ENCODE measurements at regions not wholly inside any gene's neighbourhood (a gene's known extent, or its start where the extent isn't known, plus 50 kb on each side); places are given as distances from the start of the nearest gene placed in this dataset.

DNA sequence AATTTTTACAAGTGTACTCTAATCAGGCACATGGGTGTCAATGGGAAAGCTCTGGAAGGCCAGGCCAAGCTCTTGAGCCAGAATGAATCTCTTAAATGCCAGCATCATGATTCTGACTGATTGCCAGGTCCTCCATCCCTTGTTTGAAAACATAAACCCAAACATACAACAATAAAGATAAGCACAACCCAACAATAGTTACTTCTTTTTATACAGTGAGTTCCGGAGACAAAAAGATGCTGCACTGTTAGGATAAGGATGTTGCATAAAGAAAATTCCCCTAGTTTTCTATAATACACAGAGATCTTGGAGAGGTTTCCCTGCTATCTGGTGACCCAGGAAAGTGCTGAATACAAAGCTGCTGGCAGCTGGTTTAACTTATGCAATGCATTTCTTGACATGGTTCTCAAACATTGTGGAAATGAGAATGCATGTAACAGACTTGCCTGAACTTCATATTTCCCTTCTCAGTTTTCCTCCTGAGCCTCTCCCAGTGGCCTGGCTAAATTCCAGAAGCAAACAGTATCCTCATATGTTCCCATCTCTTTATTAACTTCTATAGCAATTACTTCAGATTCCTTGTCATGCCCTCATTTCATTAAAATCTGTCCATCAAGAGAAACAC, 180.1 kb upstream of the PRICKLE2 start:
- no peaks in the 10 kb centered on the region for H3K9me3 ChIP-seq (ENCODE audit: insufficient read depth, low read length)
- H3K36me3 ChIP-seq (ENCODE audit: insufficient read depth, insufficient read length, low read length): no peaks in the 10 kb centered on the region
- H3K4me3 ChIP-seq (ENCODE audit: insufficient read length, low read depth): no peak overlapping the region
- H3K9ac ChIP-seq (ENCODE audit: insufficient read length, low read depth): no peak overlapping the region
- no peaks in the 10 kb centered on the region for H3K4me1 ChIP-seq (ENCODE audit: insufficient read depth, insufficient read length)
- no peak for TF ChIP-seq YY1 (IDR thresholded peaks at IDR 0.05; ENCODE audit: insufficient read depth, insufficient read length)
- no peak for TF ChIP-seq ZNF274 (IDR thresholded peaks at IDR 0.05; ENCODE audit: low read depth, low read length)
- no peak for TF ChIP-seq SUZ12 (IDR thresholded peaks at IDR 0.05; ENCODE audit: extremely low read depth, insufficient read depth, insufficient read length)
- H3K27me3 ChIP-seq (ENCODE audit: insufficient read depth, insufficient read length): no peaks in the 10 kb centered on the region
- DNase-seq (ENCODE audit: low read depth, low spot score): no peak

DNA sequence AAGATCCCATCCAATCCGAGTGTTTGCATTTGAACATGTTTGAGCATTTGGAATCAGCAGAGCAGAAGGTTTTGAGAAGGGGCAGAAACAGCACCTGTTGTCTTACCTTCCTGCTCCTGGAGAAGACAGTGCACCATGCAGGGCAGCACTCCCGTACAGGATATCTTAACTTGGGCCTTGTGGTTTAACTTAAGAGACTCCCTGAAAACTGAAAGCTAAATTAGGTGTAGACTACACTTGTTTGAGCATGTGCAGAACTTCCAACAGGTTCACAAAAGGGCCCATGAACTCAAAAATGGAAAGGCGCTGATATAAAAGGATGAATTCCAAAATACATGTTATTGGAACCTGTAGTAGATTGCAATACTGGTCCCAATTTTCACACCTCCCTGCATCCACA, 175.4 kb upstream of the PRICKLE2 start:
- Histone ChIP-seq H3K4me1 (ENCODE audit: insufficient read depth, insufficient read length) (peaks cover 3% of the 10 kb centered on the region), H3K9ac (ENCODE audit: insufficient read length, low read depth) (no peak overlapping the region), H3K27me3 (ENCODE audit: insufficient read depth, insufficient read length) (no peaks in the 10 kb centered on the region), H3K9me3 (ENCODE audit: insufficient read depth, low read length) (no peaks in the 10 kb centered on the region), H3K4me3 (ENCODE audit: insufficient read length, low read depth) (no peak overlapping the region), H3K36me3 (ENCODE audit: insufficient read depth, insufficient read length, low read length) (no peaks in the 10 kb centered on the region)
- TF ChIP-seq ZNF274 (IDR thresholded peaks at IDR 0.05; ENCODE audit: low read depth, low read length) (no peak), SUZ12 (IDR thresholded peaks at IDR 0.05; ENCODE audit: extremely low read depth, insufficient read depth, insufficient read length) (no peak), YY1 (IDR thresholded peaks at IDR 0.05; ENCODE audit: insufficient read depth, insufficient read length) (no peak)
- no peak for DNase-seq (ENCODE audit: low read depth, low spot score)

DNA sequence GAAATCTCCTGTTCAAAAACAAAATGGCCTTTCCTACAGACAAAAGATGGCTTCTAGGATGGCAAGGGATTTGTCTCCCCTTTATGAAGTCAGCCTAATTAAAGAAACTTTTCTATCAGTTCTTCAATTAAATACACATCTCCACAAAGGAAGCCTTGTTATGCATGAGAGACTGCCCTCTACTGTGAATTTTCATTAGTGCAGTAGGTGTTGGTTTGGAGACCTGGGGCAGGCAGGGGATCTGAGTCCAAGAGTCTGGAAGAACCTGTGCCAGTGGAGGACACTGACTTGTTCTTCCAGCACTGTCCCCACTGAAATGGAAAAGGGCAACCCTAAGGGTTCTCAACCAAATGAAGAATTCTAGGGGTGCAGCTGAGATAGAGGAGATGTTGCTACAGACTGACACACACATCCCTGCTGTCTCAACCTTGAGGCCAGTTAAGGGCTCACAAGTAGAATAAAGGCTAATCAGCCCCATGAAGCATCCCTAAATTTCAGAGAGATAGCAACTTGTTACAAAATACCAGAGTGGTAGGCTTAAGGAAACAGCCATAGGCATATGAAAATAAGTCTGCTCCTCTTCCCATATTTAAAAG, 174.0 kb upstream of the PRICKLE2 start:
- H3K4me1 ChIP-seq (ENCODE audit: insufficient read depth, insufficient read length): peaks cover 3% of the 10 kb centered on the region
- H3K9ac ChIP-seq (ENCODE audit: insufficient read length, low read depth): no peak overlapping the region
- peak; percentile 55 for DNase-seq (ENCODE audit: low read depth, low spot score)
- TF ChIP-seq SUZ12 (IDR thresholded peaks at IDR 0.05; ENCODE audit: extremely low read depth, insufficient read depth, insufficient read length): no peak
- no peak for TF ChIP-seq ZNF274 (IDR thresholded peaks at IDR 0.05; ENCODE audit: low read depth, low read length)
- no peak for TF ChIP-seq YY1 (IDR thresholded peaks at IDR 0.05; ENCODE audit: insufficient read depth, insufficient read length)
- H3K36me3 ChIP-seq (ENCODE audit: insufficient read depth, insufficient read length, low read length): no peaks in the 10 kb centered on the region
- no peaks in the 10 kb centered on the region for H3K9me3 ChIP-seq (ENCODE audit: insufficient read depth, low read length)
- no peaks in the 10 kb centered on the region for H3K27me3 ChIP-seq (ENCODE audit: insufficient read depth, insufficient read length)
- no peak overlapping the region for H3K4me3 ChIP-seq (ENCODE audit: insufficient read length, low read depth)

DNA sequence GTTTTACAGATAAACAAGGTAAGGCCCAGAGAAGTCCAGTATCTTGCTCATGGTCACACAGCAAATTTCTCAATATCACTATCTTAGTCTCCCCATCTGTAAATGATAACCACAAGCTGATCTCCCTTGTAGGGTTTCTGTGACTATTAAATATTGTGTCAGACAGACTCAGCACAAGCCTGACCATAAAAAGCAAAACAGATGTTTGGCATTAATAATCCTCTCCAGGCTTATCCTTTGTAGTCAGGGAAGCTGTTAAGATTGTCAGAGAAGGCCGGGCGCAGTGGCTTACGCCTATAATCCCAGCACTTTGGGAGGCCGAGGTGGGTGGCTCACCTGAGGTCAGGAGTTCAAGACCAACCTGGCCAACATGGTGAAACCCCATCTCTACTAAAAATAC, 173.2 kb upstream of the PRICKLE2 start:
- Histone ChIP-seq H3K9me3 (ENCODE audit: insufficient read depth, low read length) (no peaks in the 10 kb centered on the region), H3K9ac (ENCODE audit: insufficient read length, low read depth) (no peak overlapping the region), H3K4me1 (ENCODE audit: insufficient read depth, insufficient read length) (peaks cover 3% of the 10 kb centered on the region), H3K27me3 (ENCODE audit: insufficient read depth, insufficient read length) (no peaks in the 10 kb centered on the region), H3K4me3 (ENCODE audit: insufficient read length, low read depth) (no peak overlapping the region), H3K36me3 (ENCODE audit: insufficient read depth, insufficient read length, low read length) (no peaks in the 10 kb centered on the region)
- no peak for DNase-seq (ENCODE audit: low read depth, low spot score)
- TF ChIP-seq ZNF274 (IDR thresholded peaks at IDR 0.05; ENCODE audit: low read depth, low read length): no peak
- TF ChIP-seq YY1 (IDR thresholded peaks at IDR 0.05; ENCODE audit: insufficient read depth, insufficient read length): no peak
- no peak for TF ChIP-seq SUZ12 (IDR thresholded peaks at IDR 0.05; ENCODE audit: extremely low read depth, insufficient read depth, insufficient read length)

DNA sequence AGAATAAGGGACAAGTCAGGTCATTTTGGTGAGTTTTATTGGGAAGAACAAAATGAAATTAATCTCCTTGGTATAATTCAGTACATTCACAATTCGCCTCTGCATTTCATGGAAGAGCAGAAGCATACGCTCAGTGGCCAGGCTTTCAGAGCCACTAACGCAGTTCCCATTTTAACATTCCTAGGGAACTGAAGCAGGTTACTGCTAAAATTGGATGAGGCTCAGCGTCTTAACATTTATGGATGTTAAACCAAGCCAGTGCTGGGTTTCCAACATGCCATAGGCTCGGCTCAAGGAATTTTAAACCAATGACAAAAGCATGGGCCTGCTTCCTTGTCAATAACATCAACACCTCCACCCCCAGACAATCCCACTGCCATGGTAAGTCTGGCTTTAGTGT, 172.7 kb upstream of the PRICKLE2 start:
- H3K9ac ChIP-seq (ENCODE audit: insufficient read length, low read depth): no peak overlapping the region
- no peaks in the 10 kb centered on the region for H3K9me3 ChIP-seq (ENCODE audit: insufficient read depth, low read length)
- no peak overlapping the region for H3K4me3 ChIP-seq (ENCODE audit: insufficient read length, low read depth)
- no peaks in the 10 kb centered on the region for H3K27me3 ChIP-seq (ENCODE audit: insufficient read depth, insufficient read length)
- H3K4me1 ChIP-seq (ENCODE audit: insufficient read depth, insufficient read length): peaks cover 3% of the 10 kb centered on the region
- no peak for DNase-seq (ENCODE audit: low read depth, low spot score)
- TF ChIP-seq ZNF274 (IDR thresholded peaks at IDR 0.05; ENCODE audit: low read depth, low read length) (no peak), SUZ12 (IDR thresholded peaks at IDR 0.05; ENCODE audit: extremely low read depth, insufficient read depth, insufficient read length) (no peak), YY1 (IDR thresholded peaks at IDR 0.05; ENCODE audit: insufficient read depth, insufficient read length) (no peak)
- H3K36me3 ChIP-seq (ENCODE audit: insufficient read depth, insufficient read length, low read length): no peaks in the 10 kb centered on the region

DNA sequence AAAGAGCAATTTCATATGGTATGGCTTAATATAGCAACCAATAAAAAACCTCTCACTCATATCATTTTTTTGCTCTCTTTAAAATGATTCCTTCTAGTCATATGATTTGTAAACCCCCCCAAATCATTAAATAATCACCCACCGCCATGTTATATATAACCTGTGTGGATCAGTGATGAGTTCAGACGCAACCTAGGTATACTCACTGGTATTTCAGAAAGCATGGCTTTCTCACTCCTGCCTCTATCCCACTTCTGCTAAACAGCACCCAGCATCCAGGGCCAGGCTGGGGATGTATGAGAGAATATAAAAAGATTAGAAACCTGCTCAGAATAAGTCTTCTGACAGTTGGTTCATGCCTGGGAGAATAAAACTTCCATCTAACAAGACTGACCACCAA, 172.3 kb upstream of the PRICKLE2 start:
- H3K4me1 ChIP-seq (ENCODE audit: insufficient read depth, insufficient read length): peaks cover 3% of the 10 kb centered on the region
- no peak for DNase-seq (ENCODE audit: low read depth, low spot score)
- no peak overlapping the region for H3K4me3 ChIP-seq (ENCODE audit: insufficient read length, low read depth)
- H3K9ac ChIP-seq (ENCODE audit: insufficient read length, low read depth): no peak overlapping the region
- H3K36me3 ChIP-seq (ENCODE audit: insufficient read depth, insufficient read length, low read length): no peaks in the 10 kb centered on the region
- H3K27me3 ChIP-seq (ENCODE audit: insufficient read depth, insufficient read length): no peaks in the 10 kb centered on the region
- H3K9me3 ChIP-seq (ENCODE audit: insufficient read depth, low read length): no peaks in the 10 kb centered on the region
- no peak for TF ChIP-seq SUZ12 (IDR thresholded peaks at IDR 0.05; ENCODE audit: extremely low read depth, insufficient read depth, insufficient read length)
- no peak for TF ChIP-seq ZNF274 (IDR thresholded peaks at IDR 0.05; ENCODE audit: low read depth, low read length)
- no peak for TF ChIP-seq YY1 (IDR thresholded peaks at IDR 0.05; ENCODE audit: insufficient read depth, insufficient read length)

DNA sequence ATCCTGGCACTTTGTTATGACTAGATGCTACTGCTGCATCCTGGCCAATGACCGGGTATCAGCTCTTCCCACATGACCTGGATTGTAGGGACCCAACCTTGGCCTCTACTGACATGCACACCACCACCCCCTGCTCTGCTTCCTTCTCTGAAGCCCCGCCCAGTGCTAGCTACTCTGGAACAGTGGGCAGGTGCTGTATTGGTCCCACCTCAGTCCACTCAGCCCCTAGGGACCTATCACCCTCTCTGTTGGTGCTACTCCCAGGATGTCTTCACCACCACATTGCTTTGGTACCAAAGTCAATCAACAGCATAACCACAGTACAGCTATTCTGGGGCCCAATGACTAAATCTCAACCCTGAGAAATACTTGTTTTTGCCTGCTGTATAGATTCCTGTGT, 170.2 kb upstream of the PRICKLE2 start:
- H3K4me3 ChIP-seq (ENCODE audit: insufficient read length, low read depth): no peak overlapping the region
- TF ChIP-seq ZNF274 (IDR thresholded peaks at IDR 0.05; ENCODE audit: low read depth, low read length) (no peak), SUZ12 (IDR thresholded peaks at IDR 0.05; ENCODE audit: extremely low read depth, insufficient read depth, insufficient read length) (no peak), YY1 (IDR thresholded peaks at IDR 0.05; ENCODE audit: insufficient read depth, insufficient read length) (no peak)
- no peaks in the 10 kb centered on the region for H3K27me3 ChIP-seq (ENCODE audit: insufficient read depth, insufficient read length)
- H3K4me1 ChIP-seq (ENCODE audit: insufficient read depth, insufficient read length): peaks cover 3% of the 10 kb centered on the region
- no peak for DNase-seq (ENCODE audit: low read depth, low spot score)
- no peak overlapping the region for H3K9ac ChIP-seq (ENCODE audit: insufficient read length, low read depth)
- H3K36me3 ChIP-seq (ENCODE audit: insufficient read depth, insufficient read length, low read length): no peaks in the 10 kb centered on the region
- no peaks in the 10 kb centered on the region for H3K9me3 ChIP-seq (ENCODE audit: insufficient read depth, low read length)
